Tibial nerve (tissue), 4 donors: ENCODE measurements at regions not wholly inside any gene's neighbourhood (a gene's known extent, or its start where the extent isn't known, plus 50 kb on each side); places are given as distances from the start of the nearest gene placed in this dataset.

ENCODE experiments used
- CTCF ChIP-seq, 5 experiments: fragments of 200-600 bp in 3 of 5; fragments of 450-650 bp in 2 of 5; sonication (generic) in 3 of 5; IDR thresholded peaks; one replicate each; pipeline ENCODE4 v1.5.1; 2016 to 2019; ENCODE audit warnings: antibody characterized with exemption in 5 of 5, mild to moderate bottlenecking in 3 of 5, moderate library complexity in 2 of 5
- EP300 ChIP-seq, 2 donors: sonication (generic); formaldehyde crosslinking; IDR thresholded peaks; one replicate each; pipeline ENCODE4 v1.6.1; 2017; ENCODE audit warnings: antibody characterized with exemption in 2 of 2, mild to moderate bottlenecking in 1 of 2
- POLR2A ChIP-seq, 2 donors: fragments of 450-650 bp; IDR thresholded peaks; one replicate each; pipeline ENCODE4 v1.6.1; 2017; ENCODE audit warnings: antibody characterized with exemption in 2 of 2, mild to moderate bottlenecking in 2 of 2, moderate library complexity in 2 of 2

- TF ChIP-seq CTCF (IDR thresholded peaks at IDR 0.05): no peak
- no peak for TF ChIP-seq POLR2A (IDR thresholded peaks at IDR 0.05)
- TF ChIP-seq EP300 (IDR thresholded peaks at IDR 0.05): no peak
Observed at GRCh38 chr10:10758306-10758705, 259.4 kb upstream of the CELF2 start.
